Kidney capillary endothelial cell (primary cell): ENCODE measurements at regions not wholly inside any gene's neighbourhood (a gene's known extent, or its start where the extent isn't known, plus 50 kb on each side); places are given as distances from the start of the nearest gene placed in this dataset.
"Not testable (repeated sequence)": the region's sequence is repeated elsewhere in the genome, so short reads cannot be mapped to it uniquely, and the experiment has no call there.

Experiments
- DNase-seq: peaks from one replicate; pipeline ENCODE4 v3.0.0-alpha.2; 2018; ENCODE audit warnings: low spot score

GRCh38 chr15:89028036-89028435 is 60.2 kb upstream of the ABHD2 start:
- no peak for DNase-seq

GRCh38 chr15:89030311-89030710 is 57.9 kb upstream of the ABHD2 start:
- DNase-seq, result no peak

GRCh38 chr15:89031637-89032285 is 56.5 kb upstream of the ABHD2 start:
- DNase-seq, result not testable (repeated sequence)

- no peak for DNase-seq
Observed at GRCh38 chr15:89034305-89034704, 54.0 kb upstream of the ABHD2 start.

GRCh38 chr15:89035150-89035549 is 53.1 kb upstream of the ABHD2 start:
- DNase-seq, result no peak

- DNase-seq, result no peak
Observed at GRCh38 chr15:89035658-89036057, 52.6 kb upstream of the ABHD2 start.

GRCh38 chr15:89038146-89038545 is 50.1 kb upstream of the ABHD2 start:
- no peak for DNase-seq
